D721Med (cell line): ENCODE measurements at regions not wholly inside any gene's neighbourhood (a gene's known extent, or its start where the extent isn't known, plus 50 kb on each side); places are given as distances from the start of the nearest gene placed in this dataset.

Source experiments
- DNase-seq: peaks from one replicate; pipeline ENCODE4 v3.0.0; 2011; ENCODE audit warnings: low spot score; ENCODE audit not compliant: insufficient read length
- FAIRE-seq: peaks from 2 replicates; lab custom pipeline; 2011; peaks lifted over from hg19 to GRCh38; lab: Jason Lieb, UNC
- CTCF ChIP-seq: IDR thresholded peaks from 2 replicates; pipeline ENCODE4 v1.5.1; 2012; ENCODE audit warnings: mild to moderate bottlenecking, control low read depth; ENCODE audit not compliant: insufficient read depth; ENCODE audit errors: missing control alignments

- FAIRE-seq: no peak
- no peak for DNase-seq
- TF ChIP-seq CTCF: no peak
Observed at GRCh38 chrY:15535131-15535530, 1010.8 kb downstream of the NLGN4Y start.

GRCh38 chrY:15535784-15536511, 1011.6 kb downstream of the NLGN4Y start:
- DNase-seq: no peak
- TF ChIP-seq CTCF: no peak
- no peak for FAIRE-seq

GRCh38 chrY:15540516-15540915, 1016.2 kb downstream of the NLGN4Y start:
- no peak for TF ChIP-seq CTCF
- DNase-seq (no peak), FAIRE-seq (no peak)

GRCh38 chrY:15546177-15546754, 1021.9 kb downstream of the NLGN4Y start:
- FAIRE-seq (no peak), DNase-seq (no peak)
- TF ChIP-seq CTCF: no peak

- FAIRE-seq (no peak), DNase-seq (no peak)
- TF ChIP-seq CTCF: no peak
Observed at GRCh38 chrY:15552074-15552473, 1027.7 kb downstream of the NLGN4Y start.

GRCh38 chrY:15554991-15555390, 1030.7 kb downstream of the NLGN4Y start:
- FAIRE-seq: no peak
- TF ChIP-seq CTCF: no peak
- DNase-seq: no peak

GRCh38 chrY:15559169-15559568, 1034.8 kb downstream of the NLGN4Y start:
- no peak for TF ChIP-seq CTCF
- DNase-seq: no peak
- no peak for FAIRE-seq
